ENCODE measurements at regions not wholly inside any gene's neighbourhood (a gene's known extent, or its start where the extent isn't known, plus 50 kb on each side); places are given as distances from the start of the nearest gene placed in this dataset.

- TF ChIP-seq EZH2 (IDR thresholded peaks at IDR 0.05; ENCODE audit: borderline replicate concordance, low read depth, low read length, severe bottlenecking): no peak
- no peak for TF ChIP-seq CTCF (IDR thresholded peaks at IDR 0.05; ENCODE audit: extremely low read depth in 1 of 2, insufficient read depth in 1 of 2, low read depth in 1 of 2, low read length in 2 of 2)
- no peak for TF ChIP-seq POLR2AphosphoS5 (IDR thresholded peaks at IDR 0.05; ENCODE audit: insufficient read depth, low read depth, low read length)
- TF ChIP-seq GATA2 (IDR thresholded peaks at IDR 0.05; ENCODE audit: insufficient read depth, insufficient read length, low read depth, low read length): no peak
- TF ChIP-seq POLR2A (IDR thresholded peaks at IDR 0.05; ENCODE audit: low read depth, low read length): no peak
These were observed 69.2 kb upstream of the GOLGA8B start for GRCh38 chr15:34652726-34653033.
